ENCODE measurements at regions not wholly inside any gene's neighbourhood (a gene's known extent, or its start where the extent isn't known, plus 50 kb on each side); places are given as distances from the start of the nearest gene placed in this dataset.

DNA sequence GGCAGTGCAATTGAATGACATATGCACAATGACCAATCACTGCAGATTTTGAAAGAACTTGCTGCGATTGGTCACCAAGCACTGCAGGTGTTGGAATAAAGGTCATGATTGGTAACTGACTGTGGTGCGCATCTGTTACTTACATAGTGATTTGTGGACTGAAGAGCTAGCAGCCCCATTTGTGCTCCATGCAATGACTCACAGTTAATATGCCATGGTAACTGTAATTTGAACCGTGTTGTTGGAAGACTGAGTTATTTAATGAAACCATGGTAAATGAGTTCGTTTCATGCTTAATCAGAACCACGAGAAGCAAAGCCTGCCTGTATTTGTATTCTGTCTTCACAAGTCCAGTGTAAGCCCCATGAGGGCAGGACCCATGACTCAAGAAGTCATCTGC, 220.5 kb downstream of the TJP1 start:
- H3K4me3 ChIP-seq (ENCODE audit: low read length), result no peak overlapping the region
- no peaks in the 10 kb centered on the region for H3K4me1 ChIP-seq (ENCODE audit: control insufficient read depth, low read depth, low read length)
- H3K9me3 ChIP-seq (ENCODE audit: control insufficient read depth, low read depth, low read length), result no peaks in the 10 kb centered on the region
- no peak overlapping the region for H3K27ac ChIP-seq (ENCODE audit: low read length)
- H3K27me3 ChIP-seq (ENCODE audit: control insufficient read depth, insufficient read depth, low read length), result no peaks in the 10 kb centered on the region
- H3K36me3 ChIP-seq (ENCODE audit: control insufficient read depth, low read depth, low read length), result no peaks in the 10 kb centered on the region
- no peak overlapping the region for H3K9ac ChIP-seq (ENCODE audit: low read length)

DNA sequence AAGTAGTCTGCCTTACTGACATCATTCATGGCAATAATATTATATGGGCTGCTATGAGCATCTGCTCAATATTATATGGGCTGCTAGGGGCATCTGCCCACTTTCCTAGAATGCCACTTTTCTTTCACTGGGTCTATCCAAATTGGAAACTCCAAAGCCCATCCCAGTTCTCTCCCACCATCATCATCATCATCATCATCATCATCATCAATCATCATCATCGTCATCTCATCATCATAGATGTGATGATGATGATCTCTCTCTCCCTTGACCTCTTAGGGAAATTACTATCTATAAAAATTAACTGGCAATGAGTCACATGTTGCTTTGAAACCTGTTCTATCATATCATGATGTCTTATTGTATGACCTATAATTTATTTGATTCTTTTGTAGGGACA, 222.0 kb downstream of the TJP1 start:
- H3K4me1 ChIP-seq (ENCODE audit: control insufficient read depth, low read depth, low read length), result no peaks in the 10 kb centered on the region
- H3K36me3 ChIP-seq (ENCODE audit: control insufficient read depth, low read depth, low read length), result no peaks in the 10 kb centered on the region
- no peak overlapping the region for H3K27ac ChIP-seq (ENCODE audit: low read length)
- no peaks in the 10 kb centered on the region for H3K9me3 ChIP-seq (ENCODE audit: control insufficient read depth, low read depth, low read length)
- no peak overlapping the region for H3K4me3 ChIP-seq (ENCODE audit: low read length)
- H3K27me3 ChIP-seq (ENCODE audit: control insufficient read depth, insufficient read depth, low read length), result no peaks in the 10 kb centered on the region
- H3K9ac ChIP-seq (ENCODE audit: low read length), result no peak overlapping the region

GRCh38 chr15:29596266-29596665, 226.0 kb downstream of the TJP1 start:
- Histone ChIP-seq H3K9me3 (ENCODE audit: control insufficient read depth, low read depth, low read length) (no peaks in the 10 kb centered on the region), H3K9ac (ENCODE audit: low read length) (no peak overlapping the region), H3K4me1 (ENCODE audit: control insufficient read depth, low read depth, low read length) (no peaks in the 10 kb centered on the region), H3K27ac (ENCODE audit: low read length) (no peak overlapping the region), H3K4me3 (ENCODE audit: low read length) (no peak overlapping the region), H3K27me3 (ENCODE audit: control insufficient read depth, insufficient read depth, low read length) (no peaks in the 10 kb centered on the region), H3K36me3 (ENCODE audit: control insufficient read depth, low read depth, low read length) (no peaks in the 10 kb centered on the region)

DNA sequence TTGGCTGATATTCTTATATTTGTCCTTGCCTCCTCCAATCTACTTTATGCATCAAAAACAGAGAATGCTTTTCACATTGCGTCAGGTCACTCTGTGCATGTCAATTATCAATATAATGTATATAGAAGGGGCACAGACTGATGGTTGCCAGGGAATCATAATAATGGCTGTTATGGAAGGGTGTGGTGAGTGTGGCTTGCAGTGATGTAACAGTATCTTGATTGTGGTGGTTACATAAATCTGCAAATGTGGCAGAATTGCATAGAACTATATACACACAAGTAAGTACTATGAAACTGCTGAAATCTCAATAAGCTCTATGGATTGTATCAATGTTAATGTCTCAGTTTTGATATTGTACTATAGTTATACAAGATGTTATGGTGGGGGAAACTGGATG, 228.6 kb downstream of the TJP1 start:
- Histone ChIP-seq H3K27ac (ENCODE audit: low read length) (no peak overlapping the region), H3K9ac (ENCODE audit: low read length) (no peak overlapping the region), H3K9me3 (ENCODE audit: control insufficient read depth, low read depth, low read length) (no peaks in the 10 kb centered on the region), H3K27me3 (ENCODE audit: control insufficient read depth, insufficient read depth, low read length) (no peaks in the 10 kb centered on the region), H3K4me3 (ENCODE audit: low read length) (no peak overlapping the region), H3K4me1 (ENCODE audit: control insufficient read depth, low read depth, low read length) (peaks cover 7% of the 10 kb centered on the region), H3K36me3 (ENCODE audit: control insufficient read depth, low read depth, low read length) (no peaks in the 10 kb centered on the region)

DNA sequence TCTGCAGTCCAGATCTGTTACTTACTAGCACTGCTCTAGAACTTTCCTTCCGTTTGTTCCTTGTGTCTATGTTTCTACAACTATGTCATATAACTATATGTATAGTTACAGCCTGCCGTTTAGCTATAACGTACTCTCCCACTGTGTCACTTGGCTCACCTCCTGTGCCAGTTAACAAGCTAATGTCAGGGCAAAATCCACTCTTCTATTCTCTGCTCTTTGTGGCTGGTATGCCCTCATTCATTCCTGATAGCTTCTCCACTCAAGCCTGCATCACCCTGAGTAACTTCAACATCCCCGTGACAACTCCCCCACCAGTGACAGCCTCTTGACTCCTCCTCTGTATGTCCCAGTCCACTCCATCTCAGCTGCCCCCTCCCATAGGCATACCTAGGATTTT, 229.2 kb downstream of the TJP1 start:
- no peaks in the 10 kb centered on the region for H3K27me3 ChIP-seq (ENCODE audit: control insufficient read depth, insufficient read depth, low read length)
- H3K9ac ChIP-seq (ENCODE audit: low read length), result no peak overlapping the region
- no peaks in the 10 kb centered on the region for H3K36me3 ChIP-seq (ENCODE audit: control insufficient read depth, low read depth, low read length)
- no peaks in the 10 kb centered on the region for H3K9me3 ChIP-seq (ENCODE audit: control insufficient read depth, low read depth, low read length)
- H3K27ac ChIP-seq (ENCODE audit: low read length), result no peak overlapping the region
- H3K4me1 ChIP-seq (ENCODE audit: control insufficient read depth, low read depth, low read length), result peaks cover 7% of the 10 kb centered on the region
- H3K4me3 ChIP-seq (ENCODE audit: low read length), result no peak overlapping the region

DNA sequence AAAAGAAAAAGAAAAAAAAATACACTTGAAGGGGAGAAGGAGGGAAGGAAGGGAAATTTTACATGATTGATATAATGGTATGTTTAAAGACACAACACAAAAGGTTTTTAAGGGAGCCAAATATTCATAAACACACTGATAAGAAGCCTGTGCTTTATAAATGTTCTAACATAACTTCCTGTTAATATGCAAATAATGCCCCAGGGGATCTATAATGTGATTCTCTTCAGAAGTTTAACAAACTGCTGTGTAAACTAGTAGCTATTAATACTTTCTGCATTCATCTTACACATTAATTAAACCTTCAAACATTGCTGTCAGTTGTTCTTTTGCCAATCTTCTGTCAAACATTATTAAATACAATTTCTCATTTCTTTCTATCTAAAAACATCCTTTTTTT, 231.6 kb downstream of the TJP1 start:
- Histone ChIP-seq H3K4me1 (ENCODE audit: control insufficient read depth, low read depth, low read length) (peaks cover 7% of the 10 kb centered on the region), H3K27ac (ENCODE audit: low read length) (no peak overlapping the region), H3K9ac (ENCODE audit: low read length) (no peak overlapping the region), H3K27me3 (ENCODE audit: control insufficient read depth, insufficient read depth, low read length) (no peaks in the 10 kb centered on the region), H3K9me3 (ENCODE audit: control insufficient read depth, low read depth, low read length) (no peaks in the 10 kb centered on the region), H3K4me3 (ENCODE audit: low read length) (no peak overlapping the region), H3K36me3 (ENCODE audit: control insufficient read depth, low read depth, low read length) (no peaks in the 10 kb centered on the region)

DNA sequence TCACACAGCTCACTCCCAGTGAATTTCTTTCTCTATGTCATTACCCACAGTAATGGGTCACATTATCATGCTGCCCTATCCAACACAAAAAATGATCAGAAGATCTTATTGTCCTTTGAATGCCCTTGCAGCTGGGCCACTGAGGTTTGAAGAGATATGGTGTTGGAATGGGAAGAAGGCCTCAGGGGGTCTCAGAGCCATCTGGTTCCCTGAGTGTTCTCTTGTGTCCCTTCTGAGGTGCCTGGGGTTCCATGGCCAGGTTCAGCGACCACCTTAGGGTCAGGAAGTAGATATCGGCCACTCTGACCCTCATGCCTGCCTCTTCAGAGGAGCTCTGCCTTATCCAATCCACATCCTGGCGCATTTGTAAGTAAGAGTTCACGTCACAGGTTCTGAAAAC, 232.3 kb downstream of the TJP1 start:
- H3K4me1 ChIP-seq (ENCODE audit: control insufficient read depth, low read depth, low read length), result peaks cover 7% of the 10 kb centered on the region
- H3K27ac ChIP-seq (ENCODE audit: low read length), result no peak overlapping the region
- no peaks in the 10 kb centered on the region for H3K27me3 ChIP-seq (ENCODE audit: control insufficient read depth, insufficient read depth, low read length)
- H3K4me3 ChIP-seq (ENCODE audit: low read length), result no peak overlapping the region
- H3K9ac ChIP-seq (ENCODE audit: low read length), result no peak overlapping the region
- H3K9me3 ChIP-seq (ENCODE audit: control insufficient read depth, low read depth, low read length), result no peaks in the 10 kb centered on the region
- no peaks in the 10 kb centered on the region for H3K36me3 ChIP-seq (ENCODE audit: control insufficient read depth, low read depth, low read length)

GRCh38 chr15:29589416-29589815, 232.9 kb downstream of the TJP1 start:
- Histone ChIP-seq H3K4me3 (ENCODE audit: low read length) (no peak overlapping the region), H3K36me3 (ENCODE audit: control insufficient read depth, low read depth, low read length) (no peaks in the 10 kb centered on the region), H3K9ac (ENCODE audit: low read length) (no peak overlapping the region), H3K27ac (ENCODE audit: low read length) (no peak overlapping the region), H3K9me3 (ENCODE audit: control insufficient read depth, low read depth, low read length) (no peaks in the 10 kb centered on the region), H3K4me1 (ENCODE audit: control insufficient read depth, low read depth, low read length) (peaks cover 7% of the 10 kb centered on the region), H3K27me3 (ENCODE audit: control insufficient read depth, insufficient read depth, low read length) (no peaks in the 10 kb centered on the region)

DNA sequence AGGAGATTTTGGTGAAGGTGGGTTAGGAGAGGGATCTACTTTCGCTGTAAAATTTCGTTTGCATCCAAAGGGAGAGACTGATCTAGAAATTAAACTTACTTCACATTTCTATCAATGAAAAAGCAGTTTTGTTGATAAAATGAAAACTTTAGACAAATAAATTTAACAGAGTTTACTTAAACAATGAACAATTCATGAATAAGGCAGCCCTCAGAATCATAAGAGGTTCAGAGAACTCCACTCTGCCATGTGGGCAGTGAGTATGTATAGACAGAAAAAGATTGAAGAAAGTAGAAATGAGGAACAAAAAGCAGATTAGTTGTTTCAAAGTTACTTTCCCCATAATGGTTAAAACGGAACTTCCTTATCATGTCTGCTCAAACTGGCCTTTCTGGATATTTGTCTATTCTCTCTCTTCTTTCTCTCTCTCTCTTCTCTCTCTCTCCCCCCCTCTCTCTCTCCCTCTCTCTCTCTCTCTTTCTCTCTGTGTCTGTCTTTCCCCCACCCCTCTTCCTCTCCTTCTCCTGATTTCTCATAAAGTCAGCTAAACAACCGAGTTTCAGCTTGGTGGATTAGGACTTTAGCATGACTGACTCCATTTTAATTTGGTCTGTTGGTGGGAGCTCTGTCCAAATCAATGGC, 248.9 kb downstream of the TJP1 start:
- Histone ChIP-seq H3K27ac (ENCODE audit: low read length) (no peak overlapping the region), H3K4me3 (ENCODE audit: low read length) (no peak overlapping the region), H3K36me3 (ENCODE audit: control insufficient read depth, low read depth, low read length) (no peaks in the 10 kb centered on the region), H3K9ac (ENCODE audit: low read length) (no peak overlapping the region), H3K27me3 (ENCODE audit: control insufficient read depth, insufficient read depth, low read length) (peaks cover 43% of the 10 kb centered on the region), H3K4me1 (ENCODE audit: control insufficient read depth, low read depth, low read length) (peaks cover 19% of the 10 kb centered on the region), H3K9me3 (ENCODE audit: control insufficient read depth, low read depth, low read length) (no peaks in the 10 kb centered on the region)

GRCh38 chr15:29571792-29572431, 250.4 kb downstream of the TJP1 start:
- no peaks in the 10 kb centered on the region for H3K9me3 ChIP-seq (ENCODE audit: control insufficient read depth, low read depth, low read length)
- H3K27ac ChIP-seq (ENCODE audit: low read length), result no peak overlapping the region
- H3K27me3 ChIP-seq (ENCODE audit: control insufficient read depth, insufficient read depth, low read length), result peaks cover 43% of the 10 kb centered on the region
- H3K36me3 ChIP-seq (ENCODE audit: control insufficient read depth, low read depth, low read length), result no peaks in the 10 kb centered on the region
- peaks cover 19% of the 10 kb centered on the region for H3K4me1 ChIP-seq (ENCODE audit: control insufficient read depth, low read depth, low read length)
- H3K9ac ChIP-seq (ENCODE audit: low read length), result no peak overlapping the region
- peak overlapping the region; percentile 59 for H3K4me3 ChIP-seq (ENCODE audit: low read length)

GRCh38 chr15:29570948-29571791, 251.1 kb downstream of the TJP1 start:
- Histone ChIP-seq H3K36me3 (ENCODE audit: control insufficient read depth, low read depth, low read length) (no peaks in the 10 kb centered on the region), H3K9me3 (ENCODE audit: control insufficient read depth, low read depth, low read length) (no peaks in the 10 kb centered on the region), H3K27ac (ENCODE audit: low read length) (no peak overlapping the region), H3K27me3 (ENCODE audit: control insufficient read depth, insufficient read depth, low read length) (peaks cover 43% of the 10 kb centered on the region), H3K4me3 (ENCODE audit: low read length) (peak overlapping the region; percentile 59), H3K4me1 (ENCODE audit: control insufficient read depth, low read depth, low read length) (peaks cover 19% of the 10 kb centered on the region), H3K9ac (ENCODE audit: low read length) (peak overlapping the region; percentile 0)

All from iPS-18a (cell line).